HTR-8/SVneo (cell line): ENCODE measurements at regions not wholly inside any gene's neighbourhood (a gene's known extent, or its start where the extent isn't known, plus 50 kb on each side); places are given as distances from the start of the nearest gene placed in this dataset.

Experiments used
- DNase-seq: peaks from one replicate; pipeline ENCODE4 v3.0.0; 2011; ENCODE audit warnings: low spot score, mixed read lengths; ENCODE audit not compliant: insufficient read length
- FAIRE-seq: peaks from 2 replicates; lab custom pipeline; 2011; peaks lifted over from hg19 to GRCh38; lab: Jason Lieb, UNC

GRCh38 chr13:31440132-31440531, 240.4 kb downstream of the B3GLCT start:
- no peak for DNase-seq
- no peak for FAIRE-seq

GRCh38 chr13:31441800-31442510, 242.2 kb downstream of the B3GLCT start:
- FAIRE-seq (no peak), DNase-seq (no peak)

GRCh38 chr13:31442571-31442970, 242.8 kb downstream of the B3GLCT start:
- FAIRE-seq: no peak

GRCh38 chr13:31444266-31444856, 244.6 kb downstream of the B3GLCT start:
- DNase-seq (no peak), FAIRE-seq (no peak)

More at GRCh38 chr13:31442571-31442970, 242.8 kb downstream of the B3GLCT start:
- DNase-seq: no peak

- no peak for FAIRE-seq
Observed at GRCh38 chr13:31452525-31452924, 252.8 kb downstream of the B3GLCT start.

GRCh38 chr13:31455581-31455980, 255.8 kb downstream of the B3GLCT start:
- no peak for DNase-seq
- FAIRE-seq: no peak

More at GRCh38 chr13:31452525-31452924, 252.8 kb downstream of the B3GLCT start:
- DNase-seq: no peak

- no peak for FAIRE-seq
- no peak for DNase-seq
Observed at GRCh38 chr13:31456056-31456455, 256.3 kb downstream of the B3GLCT start.

GRCh38 chr13:31460061-31460460, 260.3 kb downstream of the B3GLCT start:
- no peak for FAIRE-seq

GRCh38 chr13:31461923-31462322, 262.1 kb downstream of the B3GLCT start:
- FAIRE-seq (no peak), DNase-seq (no peak)

More at GRCh38 chr13:31460061-31460460, 260.3 kb downstream of the B3GLCT start:
- no peak for DNase-seq

- DNase-seq (no peak), FAIRE-seq (no peak)
Observed at GRCh38 chr13:31462766-31463165, 263.0 kb downstream of the B3GLCT start.

- DNase-seq (no peak), FAIRE-seq (no peak)
Observed at GRCh38 chr13:31468114-31468902, 268.5 kb downstream of the B3GLCT start.

- FAIRE-seq (no peak), DNase-seq (no peak)
Observed at GRCh38 chr13:31469377-31469776, 269.6 kb downstream of the B3GLCT start.

GRCh38 chr13:31476266-31476665, 263.1 kb upstream of the RXFP2 start:
- DNase-seq (no peak), FAIRE-seq (no peak)

GRCh38 chr13:31476753-31477152, 262.6 kb upstream of the RXFP2 start:
- FAIRE-seq: no peak

GRCh38 chr13:31477961-31478360, 261.4 kb upstream of the RXFP2 start:
- FAIRE-seq (no peak), DNase-seq (no peak)

More at GRCh38 chr13:31476753-31477152, 262.6 kb upstream of the RXFP2 start:
- no peak for DNase-seq

GRCh38 chr13:31485183-31485582, 254.1 kb upstream of the RXFP2 start:
- no peak for DNase-seq
- no peak for FAIRE-seq

- no peak for DNase-seq
Observed at GRCh38 chr13:31485651-31486051, 253.7 kb upstream of the RXFP2 start.

GRCh38 chr13:31495336-31495735, 244.0 kb upstream of the RXFP2 start:
- FAIRE-seq (no peak), DNase-seq (no peak)

More at GRCh38 chr13:31485651-31486051, 253.7 kb upstream of the RXFP2 start:
- FAIRE-seq: no peak

GRCh38 chr13:31499274-31499673, 240.1 kb upstream of the RXFP2 start:
- no peak for FAIRE-seq
- DNase-seq: no peak

GRCh38 chr13:31503626-31504025, 235.7 kb upstream of the RXFP2 start:
- no peak for FAIRE-seq
- no peak for DNase-seq

- DNase-seq: no peak
- FAIRE-seq: no peak
Observed at GRCh38 chr13:31504918-31505317, 234.4 kb upstream of the RXFP2 start.
